HG02678 (cell line): ENCODE measurements at regions not wholly inside any gene's neighbourhood (a gene's known extent, or its start where the extent isn't known, plus 50 kb on each side); places are given as distances from the start of the nearest gene placed in this dataset.
"Not testable (repeated sequence)": the region's sequence is repeated elsewhere in the genome, so short reads cannot be mapped to it uniquely, and the experiment has no call there.

Source experiments
- ATAC-seq: cut with Tn5 transposase; IDR thresholded peaks from one replicate; pipeline ENCODE4 v1.9.1; 2021; ENCODE audit warnings: mild to moderate bottlenecking, moderate library complexity; ENCODE audit not compliant: unreplicated experiment

DNA sequence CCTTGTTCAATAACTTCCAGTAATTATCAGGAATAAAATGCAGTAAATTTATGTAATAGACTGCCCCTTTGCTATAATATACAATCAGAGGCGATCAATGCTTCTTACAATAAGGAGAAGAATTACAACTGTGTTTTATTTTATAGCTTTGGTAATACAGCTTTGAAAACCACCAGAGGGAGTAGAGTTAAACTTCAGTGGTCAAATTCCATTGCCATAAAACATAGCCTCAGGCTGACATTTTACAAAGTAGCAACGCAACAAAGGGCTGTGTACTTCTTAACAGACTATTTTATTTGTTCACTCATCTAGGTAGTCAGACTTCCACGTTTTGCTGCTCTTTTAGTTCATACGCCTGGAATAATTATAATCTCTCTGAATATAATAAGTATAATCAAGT is 58.5 kb downstream of the TEX13C start:
- ATAC-seq, result no peak

DNA sequence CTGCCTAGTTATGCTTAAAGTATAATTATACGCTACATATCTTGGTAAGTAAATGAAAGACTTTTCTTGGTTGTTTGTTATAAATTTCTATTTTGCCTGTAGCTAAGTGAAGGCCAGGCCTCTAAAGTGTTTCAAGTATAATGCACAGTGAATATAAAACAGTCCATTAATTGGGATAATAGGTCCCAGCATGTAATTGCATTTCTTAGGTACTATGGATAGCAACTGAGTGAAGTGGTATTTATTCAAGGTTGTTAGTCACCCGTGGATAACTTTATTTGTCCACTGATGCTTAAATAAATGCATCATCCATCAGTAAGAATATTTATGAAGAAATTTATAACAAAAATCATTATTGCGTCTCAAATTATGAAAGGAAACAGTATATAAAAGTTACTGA is 59.1 kb downstream of the TEX13C start:
- ATAC-seq, result no peak

DNA sequence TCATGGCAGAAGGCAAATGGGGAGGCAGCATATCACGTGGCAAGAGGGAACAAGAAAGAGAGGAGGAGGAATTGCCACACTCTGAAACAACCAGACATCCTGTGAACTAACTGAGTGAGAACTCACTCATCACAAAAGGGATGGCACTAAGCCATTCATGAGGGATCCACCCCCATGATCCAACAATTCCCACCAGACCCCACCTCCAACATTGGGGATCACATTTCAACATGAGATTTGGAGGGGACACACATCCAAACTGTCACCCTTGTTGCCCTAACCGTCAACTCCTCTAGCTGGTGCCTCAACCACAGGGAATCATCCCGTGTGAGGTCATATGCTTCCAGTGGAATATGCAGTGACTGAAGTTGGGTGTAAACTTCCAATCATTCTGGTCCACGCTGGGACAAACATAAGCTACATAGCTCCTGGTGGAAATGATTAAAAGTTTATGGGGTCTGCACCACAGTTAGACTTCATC is 62.5 kb downstream of the TEX13C start:
- ATAC-seq, result no peak

DNA sequence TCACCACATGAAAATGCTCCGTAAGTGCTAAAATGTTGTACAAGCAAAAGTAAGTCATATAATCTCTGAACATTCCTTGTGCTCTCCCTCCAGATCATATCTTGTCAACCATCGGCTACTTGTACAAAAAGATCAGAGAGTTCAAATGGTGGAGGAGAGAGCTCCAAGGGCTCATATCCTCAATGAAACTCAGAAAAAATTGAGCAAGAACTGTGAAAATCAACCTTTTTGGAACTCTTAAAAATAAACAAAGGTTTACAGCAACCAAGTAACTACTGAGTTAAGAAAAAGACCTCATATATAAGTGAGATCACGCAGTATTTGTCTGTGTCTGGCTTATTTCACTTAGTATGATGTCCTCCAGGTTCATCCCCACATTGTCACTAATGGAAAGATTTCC is 63.2 kb downstream of the TEX13C start:
- ATAC-seq, result no peak

DNA sequence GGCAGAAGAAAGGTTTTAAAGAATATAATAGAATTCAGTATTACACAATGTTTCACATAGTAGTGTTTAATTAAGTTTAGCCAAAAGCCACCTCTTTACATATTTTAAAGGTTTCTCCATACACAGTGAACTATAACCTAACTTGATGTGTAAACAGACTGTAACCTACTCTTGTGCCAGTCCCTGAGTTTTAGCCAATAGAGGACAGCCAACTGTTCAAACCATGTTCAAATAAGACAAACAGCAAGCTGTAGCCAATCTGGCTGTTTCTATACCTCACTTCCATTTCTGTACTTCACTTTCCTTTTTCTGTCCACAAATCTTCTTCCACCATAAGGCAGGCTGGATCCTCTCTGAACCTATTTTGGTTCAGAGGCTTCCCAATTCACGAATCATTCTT is 65.2 kb downstream of the TEX13C start:
- no peak for ATAC-seq

DNA sequence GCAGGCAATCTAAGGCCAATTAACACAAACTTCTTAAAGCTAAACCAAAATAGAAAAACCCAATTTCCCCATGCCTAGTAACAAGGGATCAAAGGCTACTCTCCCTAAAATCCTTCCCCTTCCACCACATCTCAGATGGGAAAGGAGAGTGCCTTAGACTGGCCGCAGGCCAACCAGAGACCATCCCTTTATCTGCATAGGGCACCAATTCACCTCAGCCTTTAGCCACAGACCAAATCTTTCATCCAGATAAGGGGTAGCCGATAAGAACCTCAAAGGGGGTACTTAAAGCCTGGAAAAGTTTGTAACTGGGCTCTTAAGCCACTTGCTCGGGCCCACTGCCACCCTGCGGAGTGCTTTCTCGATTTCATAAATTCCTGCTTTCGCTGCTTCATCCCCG is 68.3 kb downstream of the TEX13C start:
- no peak for ATAC-seq

DNA sequence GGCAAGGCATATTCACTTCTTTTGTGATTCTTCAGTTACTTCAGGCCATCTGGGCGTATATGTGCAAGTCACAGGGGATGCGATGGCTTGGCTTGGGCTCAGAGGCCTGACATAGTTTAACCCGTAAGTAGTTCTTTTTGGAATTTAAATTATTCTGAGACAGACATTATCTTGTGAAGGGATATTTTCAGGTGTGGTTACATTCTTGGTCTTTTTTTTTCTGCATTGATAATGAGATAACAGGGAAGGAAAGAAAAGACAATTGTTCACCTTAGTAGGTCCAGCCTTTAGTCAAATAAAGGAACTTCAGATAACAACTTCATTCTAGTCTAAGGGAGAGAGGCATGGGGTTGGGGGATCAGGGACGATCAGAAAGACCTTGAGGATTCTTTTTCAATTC is 74.8 kb downstream of the TEX13C start:
- ATAC-seq, result no peak

DNA sequence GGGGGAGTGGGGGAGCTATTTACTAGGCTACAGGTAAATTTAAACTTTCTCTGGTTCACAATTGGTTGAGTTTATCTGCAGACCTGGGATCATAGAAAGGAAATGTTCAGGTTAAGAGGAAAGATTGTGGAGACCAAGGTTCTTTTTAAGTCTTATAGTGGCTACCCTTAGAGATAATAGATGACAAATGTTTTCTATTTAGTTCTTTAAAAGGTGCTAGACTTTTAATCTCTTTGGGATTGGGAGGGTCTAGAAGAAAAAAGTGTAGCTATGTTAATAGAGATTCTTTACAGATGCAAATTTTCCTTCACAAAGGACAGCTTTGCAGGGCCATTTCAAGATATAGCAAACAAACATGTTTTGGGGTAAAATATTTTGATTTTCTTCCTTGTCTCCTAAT is 76.0 kb downstream of the TEX13C start:
- ATAC-seq, result no peak

DNA sequence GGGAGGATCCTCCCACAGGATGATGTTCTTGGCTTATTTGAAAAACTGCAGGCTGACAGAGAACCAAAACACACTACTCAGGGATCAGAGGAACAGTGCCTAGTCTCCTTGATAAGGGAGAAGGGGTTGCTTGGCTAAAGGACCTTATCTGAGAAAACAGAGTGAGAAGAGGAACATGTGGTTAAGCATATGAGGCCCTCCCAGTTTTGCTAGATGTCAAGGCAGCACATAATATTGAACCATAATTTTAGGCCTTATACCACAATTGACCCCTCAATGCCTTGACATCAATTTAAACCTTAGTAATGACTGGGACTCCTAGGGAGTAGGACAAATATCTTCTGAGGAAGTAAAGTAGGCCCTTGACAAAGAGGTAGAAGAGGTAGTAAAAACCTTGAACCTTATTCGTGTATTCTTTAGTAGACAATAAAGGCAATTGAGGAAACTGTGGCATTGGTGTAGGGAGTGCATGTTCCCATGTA is 79.3 kb downstream of the TEX13C start:
- no peak for ATAC-seq

DNA sequence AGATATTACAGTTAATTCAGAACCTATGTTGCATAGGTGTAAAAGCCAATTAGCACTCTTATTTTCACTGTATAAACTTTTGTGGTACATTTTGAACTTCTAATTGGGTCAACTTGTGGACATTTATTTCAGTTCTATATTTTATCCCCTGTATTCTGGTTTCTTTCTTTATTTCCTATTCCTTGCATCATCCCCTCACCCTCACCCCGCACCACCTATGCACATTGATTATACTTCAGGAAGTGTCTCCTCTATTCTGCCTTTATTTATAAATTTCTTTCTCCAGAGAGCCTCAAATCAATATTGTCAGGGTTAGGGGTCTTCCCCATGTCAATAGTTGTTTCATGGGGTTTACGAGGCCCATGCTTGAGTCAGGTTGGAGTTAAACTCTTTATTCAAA is 83.1 kb downstream of the TEX13C start:
- no peak for ATAC-seq

DNA sequence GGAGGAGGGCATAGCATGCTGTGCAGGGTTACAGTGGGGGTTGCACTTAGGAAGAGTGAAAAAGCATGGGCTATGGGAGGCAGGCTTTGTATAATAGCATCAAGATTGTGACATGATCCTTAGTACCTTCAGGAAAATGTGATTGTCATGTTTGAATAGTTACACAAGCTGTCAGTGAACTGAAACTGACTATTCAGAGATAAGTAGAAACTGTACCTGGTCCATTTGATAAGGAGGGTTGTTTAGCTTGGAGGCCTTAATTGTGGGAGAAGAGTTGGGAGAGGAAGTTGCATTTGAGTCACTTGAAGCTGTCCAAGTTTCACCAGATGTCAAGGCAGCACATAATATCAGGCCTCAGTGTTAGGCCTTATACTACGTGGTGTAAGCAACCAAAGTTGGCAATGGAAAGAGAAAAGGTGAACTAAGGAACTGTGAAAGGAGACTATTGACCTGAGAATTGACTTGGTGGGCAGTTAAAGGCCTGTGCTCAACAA is 85.0 kb downstream of the TEX13C start:
- ATAC-seq, result no peak

DNA sequence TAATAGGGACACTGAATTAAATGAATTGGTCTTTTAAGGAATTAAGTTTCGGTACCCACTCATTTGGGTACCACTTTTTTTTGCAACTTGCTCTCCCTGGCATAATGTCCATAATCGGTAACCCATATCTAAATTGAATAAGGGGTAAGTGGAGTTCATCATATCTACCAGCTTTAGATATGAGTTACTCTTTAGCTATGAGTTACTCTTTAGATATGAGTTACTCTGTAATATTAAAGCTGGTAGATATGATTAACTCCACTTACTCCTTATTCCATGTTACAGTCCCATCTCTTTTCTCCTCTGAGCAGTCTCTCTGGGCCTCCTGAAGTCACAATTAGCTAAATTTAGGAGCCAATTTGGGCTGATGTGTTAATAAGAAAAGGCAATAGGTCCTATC is 85.7 kb downstream of the TEX13C start:
- no peak for ATAC-seq

DNA sequence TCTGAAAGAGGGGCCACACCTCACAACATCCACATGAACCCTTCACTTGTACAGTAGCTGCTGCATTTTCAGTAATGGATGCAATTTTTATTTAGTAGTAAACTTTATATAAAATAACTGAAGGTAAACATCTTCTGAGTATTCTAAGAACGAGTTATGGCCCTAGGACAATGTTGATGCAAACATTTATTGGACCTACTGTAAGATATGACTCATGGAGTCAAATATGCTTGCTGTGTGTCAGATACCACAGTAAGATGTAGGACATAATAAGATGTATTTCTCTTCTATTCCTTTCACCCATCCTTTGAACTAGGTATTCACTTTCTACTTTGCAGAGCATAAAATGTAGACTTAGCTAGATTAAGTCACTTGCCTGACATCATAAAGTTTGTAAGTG is 87.6 kb downstream of the TEX13C start:
- no peak for ATAC-seq

DNA sequence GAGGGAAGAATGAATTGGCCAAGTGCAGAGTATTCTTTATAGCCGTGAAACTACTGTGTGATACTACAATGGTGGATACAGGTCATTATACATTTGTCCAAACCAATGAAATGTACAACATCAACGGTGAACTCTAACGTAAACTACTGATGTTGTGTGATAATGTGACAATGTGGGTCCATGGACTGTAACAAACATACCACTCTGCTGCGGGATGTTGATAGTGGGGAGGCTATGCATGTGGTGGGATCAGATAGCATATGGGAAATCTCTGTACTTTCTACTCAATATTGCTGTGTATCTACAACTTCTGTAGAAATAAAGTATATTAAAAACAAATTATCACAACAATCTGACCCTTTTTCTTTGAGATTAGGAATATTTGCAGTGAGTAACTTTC is 101.1 kb downstream of the TEX13C start:
- no peak for ATAC-seq

DNA sequence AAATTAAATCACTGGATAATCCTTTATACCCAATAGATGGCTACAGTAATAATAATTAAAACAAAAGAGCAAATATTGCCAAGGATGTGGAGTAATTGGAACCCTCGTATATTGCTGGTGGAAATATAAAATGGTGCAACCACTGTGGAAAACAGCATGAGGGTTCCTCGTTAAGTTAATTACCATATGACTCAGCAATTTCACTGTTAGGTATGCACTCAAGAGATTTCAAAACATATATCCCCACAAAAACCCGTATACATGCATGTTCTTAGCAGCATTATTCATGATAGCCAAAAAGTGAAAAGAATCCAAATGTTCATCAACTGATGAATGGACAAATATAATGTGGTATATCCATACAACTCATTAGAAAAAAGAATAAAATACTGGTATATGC is 103.3 kb downstream of the TEX13C start:
- ATAC-seq, result no peak

DNA sequence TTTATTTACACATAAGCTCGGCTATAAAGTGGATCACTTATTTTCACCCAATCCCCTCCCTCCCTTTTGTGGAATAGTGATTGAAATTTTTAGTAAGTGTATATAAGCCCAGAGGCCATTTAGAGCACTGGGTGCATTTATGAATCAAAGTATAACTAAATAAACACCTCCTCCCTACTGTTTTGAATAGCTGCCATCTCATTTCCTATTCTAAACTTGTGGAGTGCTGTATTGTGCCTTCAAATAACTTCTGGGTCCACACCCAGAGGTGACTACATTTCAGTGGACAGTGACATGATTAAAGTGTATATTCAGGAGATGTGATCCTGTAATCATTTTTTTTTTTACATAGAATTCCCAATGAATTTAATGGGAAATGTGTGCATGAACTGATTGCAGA is 104.9 kb downstream of the TEX13C start:
- no peak for ATAC-seq

DNA sequence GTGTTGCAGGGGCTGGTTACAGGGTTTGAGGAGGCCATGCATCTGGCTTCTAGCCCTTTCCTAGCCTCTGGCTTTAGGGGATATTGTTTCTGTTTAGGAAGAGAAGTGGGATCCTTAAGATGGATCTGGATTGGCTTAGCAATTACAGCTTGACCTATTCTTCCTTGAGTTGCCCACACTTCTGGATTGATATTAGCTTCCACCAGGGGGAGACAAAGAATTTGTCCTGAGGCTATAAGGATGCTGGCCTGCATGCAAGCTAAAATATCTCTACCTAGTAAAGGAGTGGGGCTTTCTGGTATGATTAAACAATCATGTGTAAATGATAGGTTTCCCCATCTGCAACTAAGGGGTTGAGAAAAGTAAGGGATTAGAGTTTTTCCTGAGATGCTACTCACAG is 117.2 kb downstream of the TEX13C start:
- ATAC-seq, result no peak

DNA sequence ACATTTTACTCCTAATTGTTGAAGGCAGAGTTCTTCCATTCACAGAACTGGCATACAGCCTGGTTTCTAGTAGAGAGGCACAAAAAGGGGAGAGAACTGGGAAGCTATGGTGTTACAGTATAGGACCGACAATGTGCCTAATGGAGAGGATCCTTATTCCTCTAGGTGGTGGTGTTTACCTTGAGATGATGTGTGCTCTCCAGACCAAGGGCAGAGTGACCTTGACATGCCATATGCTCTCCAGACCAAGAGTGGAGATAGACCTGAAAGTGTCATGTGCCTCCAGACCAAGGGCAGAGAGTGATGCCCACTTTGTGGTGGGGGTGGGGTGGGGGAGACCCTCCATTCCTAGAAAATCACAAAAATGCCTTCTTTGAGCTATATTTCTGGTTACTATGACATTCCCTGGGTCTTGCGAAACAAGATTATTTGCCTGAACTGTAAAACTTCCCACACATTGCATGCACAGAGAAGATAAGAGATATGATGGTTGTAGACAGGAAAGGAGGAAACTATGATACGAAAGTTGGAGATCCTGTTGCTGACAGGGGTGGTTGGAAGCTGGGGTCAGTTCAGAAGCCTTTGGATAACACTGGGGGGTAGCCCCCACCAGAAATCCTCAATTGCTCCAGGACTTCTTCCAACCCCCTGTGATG is 119.7 kb downstream of the TEX13C start:
- ATAC-seq, result no peak

DNA sequence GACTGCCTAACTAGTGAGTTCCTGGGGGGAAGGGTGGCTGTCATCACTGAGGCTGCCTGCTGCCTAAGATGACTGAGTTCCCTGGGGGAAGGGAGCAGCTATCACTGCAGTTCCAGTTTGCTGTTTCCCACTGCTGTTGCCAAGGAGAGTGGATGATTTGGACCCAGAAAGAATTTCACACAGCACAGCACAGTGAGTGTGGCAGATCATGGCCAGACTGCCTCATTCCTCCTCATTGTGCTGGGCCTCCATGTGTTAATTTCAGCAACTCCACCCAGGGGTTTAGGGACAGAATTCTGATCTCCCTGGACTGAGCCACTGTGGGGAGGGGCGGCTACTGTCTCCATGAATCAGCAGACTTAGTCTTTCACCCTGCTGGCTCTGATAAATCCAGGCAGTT is 125.0 kb downstream of the TEX13C start:
- no peak for ATAC-seq

DNA sequence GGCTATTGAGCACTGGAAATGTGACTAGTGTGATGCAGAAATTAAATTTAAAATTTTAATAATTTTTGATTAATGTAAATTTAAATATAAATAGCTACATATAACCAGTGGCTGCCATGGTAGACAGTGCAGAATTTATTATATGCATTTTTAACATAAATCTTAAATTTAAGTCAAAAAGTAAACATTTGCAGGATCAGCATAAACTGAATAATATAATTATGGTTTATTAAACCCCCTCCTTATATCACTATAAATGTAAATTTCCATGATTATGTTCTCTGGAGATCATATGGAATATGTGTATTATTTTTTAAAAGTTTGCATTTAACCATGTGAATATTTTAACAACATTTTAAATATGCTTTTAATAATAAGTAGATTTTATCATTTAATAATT is 155.8 kb downstream of the TEX13C start:
- ATAC-seq, result no peak

DNA sequence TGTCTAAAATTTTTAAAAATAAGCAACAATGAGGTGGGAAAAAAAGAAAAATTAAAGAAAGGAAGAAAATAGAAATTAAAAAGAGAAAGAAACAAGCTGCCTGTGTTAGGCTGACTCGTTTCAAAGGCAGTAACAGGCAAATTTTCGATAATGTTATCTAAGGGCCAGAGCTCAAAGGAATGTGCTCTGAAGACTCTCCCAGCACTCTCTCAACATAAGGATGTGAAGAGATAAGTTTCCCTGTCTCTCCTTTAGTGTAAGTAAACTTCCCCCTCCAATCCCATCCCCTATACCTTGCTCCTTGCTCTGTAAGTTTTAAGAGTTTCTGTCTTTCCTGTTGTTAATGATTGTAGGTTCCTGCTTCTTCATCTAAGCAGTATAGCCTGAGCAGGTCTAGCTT is 172.8 kb downstream of the TEX13C start:
- ATAC-seq, result no peak

DNA sequence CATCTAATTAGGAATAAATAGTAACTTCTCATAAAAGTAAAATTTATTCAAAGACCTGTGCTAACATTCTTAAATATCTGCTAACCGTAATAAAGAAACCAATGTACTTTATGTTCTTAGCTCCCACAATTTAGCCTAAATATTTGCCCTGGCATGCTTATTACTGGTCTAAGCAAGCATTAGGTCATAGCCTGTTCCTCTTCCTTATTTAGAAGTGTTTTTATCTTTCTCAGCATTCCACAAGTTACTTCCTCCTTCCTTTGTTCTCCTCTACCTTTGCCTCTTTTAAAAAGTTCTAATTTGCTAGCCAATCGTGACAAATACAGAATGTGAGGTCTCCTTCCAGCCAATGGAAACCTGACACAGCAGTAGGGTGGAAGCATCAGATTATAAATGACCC is 173.3 kb downstream of the TEX13C start:
- ATAC-seq, result not testable (repeated sequence)

DNA sequence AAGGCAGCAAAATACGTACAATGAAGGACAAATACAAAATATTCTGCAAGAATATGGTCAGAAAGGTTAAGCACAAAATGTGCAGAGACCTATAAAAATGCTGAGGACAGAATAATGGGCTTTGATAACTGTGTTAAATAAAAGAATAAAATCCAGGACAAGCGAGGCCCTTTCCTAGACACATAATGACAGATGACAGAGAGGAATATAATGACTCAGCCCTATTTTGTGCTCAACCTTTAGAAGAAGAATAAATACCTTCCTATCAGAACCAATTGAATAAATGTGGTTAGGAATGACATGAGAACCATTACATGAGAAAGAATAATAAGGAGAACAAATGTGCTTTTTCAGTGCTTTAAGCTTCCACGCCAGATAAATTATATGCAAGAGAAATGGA is 178.0 kb downstream of the TEX13C start:
- no peak for ATAC-seq
